ENCODE measurements at regions not wholly inside any gene's neighbourhood (a gene's known extent, or its start where the extent isn't known, plus 50 kb on each side); places are given as distances from the start of the nearest gene placed in this dataset.

- Histone ChIP-seq H3K79me2 (ENCODE audit: insufficient read depth, low read length) (no peaks in the 10 kb centered on the region), H3K4me2 (ENCODE audit: insufficient read depth, low read length) (no peak overlapping the region), H3K4me1 (ENCODE audit: insufficient read depth, low read length) (no peaks in the 10 kb centered on the region), H3K4me3 (ENCODE audit: insufficient read depth, low read length) (no peak overlapping the region), H2AFZ (ENCODE audit: low read length) (no peak overlapping the region), H3K36me3 (ENCODE audit: insufficient read depth, low read length) (no peaks in the 10 kb centered on the region), H3K27me3 (ENCODE audit: insufficient read depth, low read length) (no peaks in the 10 kb centered on the region), H3K9me3 (ENCODE audit: low read depth, low read length) (no peaks in the 10 kb centered on the region), H3K27ac (ENCODE audit: low read depth, low read length) (no peak overlapping the region), H4K20me1 (ENCODE audit: insufficient read depth, low read length) (no peaks in the 10 kb centered on the region)
- no peak for TF ChIP-seq CTCF (IDR thresholded peaks at IDR 0.05; ENCODE audit: extremely low read depth, low read depth, low read length)
- DNase-seq (ENCODE audit: insufficient read length, low spot score, missing footprints): no peak
Measured at GRCh38 chr2:198297350-198297749, 493.0 kb downstream of the PLCL1 start.

- TF ChIP-seq CTCF (IDR thresholded peaks at IDR 0.05; ENCODE audit: extremely low read depth, low read depth, low read length): peak; percentile 75
Measured at GRCh38 chr2:198296665-198297308, 492.4 kb downstream of the PLCL1 start.

GRCh38 chr2:198293281-198293680 lies 488.9 kb downstream of the PLCL1 start:
- H3K4me2 ChIP-seq (ENCODE audit: insufficient read depth, low read length): no peak overlapping the region
- H2AFZ ChIP-seq (ENCODE audit: low read length): no peak overlapping the region
- TF ChIP-seq CTCF (IDR thresholded peaks at IDR 0.05; ENCODE audit: extremely low read depth, low read depth, low read length): no peak
- no peaks in the 10 kb centered on the region for H3K79me2 ChIP-seq (ENCODE audit: insufficient read depth, low read length)
- H4K20me1 ChIP-seq (ENCODE audit: insufficient read depth, low read length): no peaks in the 10 kb centered on the region
- H3K36me3 ChIP-seq (ENCODE audit: insufficient read depth, low read length): no peaks in the 10 kb centered on the region
- no peak overlapping the region for H3K4me3 ChIP-seq (ENCODE audit: insufficient read depth, low read length)
- no peak for DNase-seq (ENCODE audit: insufficient read length, low spot score, missing footprints)
- no peaks in the 10 kb centered on the region for H3K4me1 ChIP-seq (ENCODE audit: insufficient read depth, low read length)
- no peaks in the 10 kb centered on the region for H3K9me3 ChIP-seq (ENCODE audit: low read depth, low read length)
- no peak overlapping the region for H3K27ac ChIP-seq (ENCODE audit: low read depth, low read length)
- H3K27me3 ChIP-seq (ENCODE audit: insufficient read depth, low read length): no peaks in the 10 kb centered on the region

More at GRCh38 chr2:198296665-198297308, 492.4 kb downstream of the PLCL1 start:
- H3K79me2 ChIP-seq (ENCODE audit: insufficient read depth, low read length): no peaks in the 10 kb centered on the region
- no peak overlapping the region for H3K27ac ChIP-seq (ENCODE audit: low read depth, low read length)
- H2AFZ ChIP-seq (ENCODE audit: low read length): no peak overlapping the region
- peak; percentile 85 for DNase-seq (ENCODE audit: insufficient read length, low spot score, missing footprints)
- H3K27me3 ChIP-seq (ENCODE audit: insufficient read depth, low read length): no peaks in the 10 kb centered on the region
- no peaks in the 10 kb centered on the region for H3K36me3 ChIP-seq (ENCODE audit: insufficient read depth, low read length)
- H3K4me1 ChIP-seq (ENCODE audit: insufficient read depth, low read length): no peaks in the 10 kb centered on the region
- H3K4me2 ChIP-seq (ENCODE audit: insufficient read depth, low read length): no peak overlapping the region
- no peaks in the 10 kb centered on the region for H3K9me3 ChIP-seq (ENCODE audit: low read depth, low read length)
- no peaks in the 10 kb centered on the region for H4K20me1 ChIP-seq (ENCODE audit: insufficient read depth, low read length)
- H3K4me3 ChIP-seq (ENCODE audit: insufficient read depth, low read length): no peak overlapping the region

- no peaks in the 10 kb centered on the region for H3K36me3 ChIP-seq (ENCODE audit: insufficient read depth, low read length)
- H3K27ac ChIP-seq (ENCODE audit: low read depth, low read length): no peak overlapping the region
- H3K27me3 ChIP-seq (ENCODE audit: insufficient read depth, low read length): peaks cover 3% of the 10 kb centered on the region
- no peaks in the 10 kb centered on the region for H4K20me1 ChIP-seq (ENCODE audit: insufficient read depth, low read length)
- H2AFZ ChIP-seq (ENCODE audit: low read length): no peak overlapping the region
- H3K9me3 ChIP-seq (ENCODE audit: low read depth, low read length): no peaks in the 10 kb centered on the region
- no peaks in the 10 kb centered on the region for H3K4me1 ChIP-seq (ENCODE audit: insufficient read depth, low read length)
- H3K4me2 ChIP-seq (ENCODE audit: insufficient read depth, low read length): no peak overlapping the region
- no peaks in the 10 kb centered on the region for H3K79me2 ChIP-seq (ENCODE audit: insufficient read depth, low read length)
- no peak for TF ChIP-seq CTCF (IDR thresholded peaks at IDR 0.05; ENCODE audit: extremely low read depth, low read depth, low read length)
- no peak overlapping the region for H3K4me3 ChIP-seq (ENCODE audit: insufficient read depth, low read length)
- DNase-seq (ENCODE audit: insufficient read length, low spot score, missing footprints): no peak
Measured at GRCh38 chr2:198289811-198290210, 485.4 kb downstream of the PLCL1 start.
